Heart left ventricle (tissue), 16 donors: ENCODE measurements at regions not wholly inside any gene's neighbourhood (a gene's known extent, or its start where the extent isn't known, plus 50 kb on each side); places are given as distances from the start of the nearest gene placed in this dataset.

Experiments
- ATAC-seq, 4 donors: fragments of 200-7000 bp; cut with Tn5 transposase; one replicate each; pipeline ENCODE4 v1.9.1; 2020 to 2022; ENCODE audit warnings: moderate library complexity in 4 of 4, mild to moderate bottlenecking in 3 of 4, moderate number of reproducible peaks in 1 of 4
- DNase-seq, 5 donors: peaks; one replicate each; pipeline ENCODE4 v3.0.0-alpha.2; 2020
- H3K27ac ChIP-seq, 12 donors: fragments of 200-600 bp; sonication (generic) in 4 of 12; one replicate each; pipeline versions ENCODE4 v1.5.0 to v1.8.0; 2016 to 2022; ENCODE audit warnings: mild to moderate bottlenecking in 2 of 12
- H3K27me3 ChIP-seq, 9 donors: fragments of 200-600 bp; sonication (generic) in 2 of 9; one replicate each; pipeline versions ENCODE4 v1.5.1 to v1.8.0; 2016 to 2022; ENCODE audit warnings: mild to moderate bottlenecking in 3 of 9
- H3K36me3 ChIP-seq, 9 donors: fragments of 200-600 bp; sonication (generic) in 2 of 9; one replicate each; pipeline versions ENCODE4 v1.5.0 to v1.8.0; 2018 to 2022; ENCODE audit warnings: mild to moderate bottlenecking in 2 of 9
- H3K4me1 ChIP-seq, 12 donors: fragments of 200-600 bp; sonication (generic) in 4 of 12; one replicate each; pipeline versions ENCODE4 v1.5.0 to v1.8.0; 2016 to 2022; ENCODE audit warnings: mild to moderate bottlenecking in 3 of 12
- H3K4me3 ChIP-seq, 12 donors: fragments of 200-600 bp; sonication (generic) in 4 of 12; one replicate each; pipeline versions ENCODE4 v1.5.0 to v1.8.0; 2017 to 2022; ENCODE audit warnings: mild to moderate bottlenecking in 9 of 12, moderate library complexity in 4 of 12
- H3K9me3 ChIP-seq, 12 donors: fragments of 200-600 bp; sonication (generic) in 4 of 12; one replicate each; pipeline versions ENCODE4 v1.5.0 to v1.8.0; 2016 to 2022; ENCODE audit warnings: mild to moderate bottlenecking in 1 of 12
- POLR2A ChIP-seq, 2 donors: fragments of 450-650 bp; IDR thresholded peaks; one replicate each; pipeline ENCODE4 v1.6.1; 2017; ENCODE audit warnings: antibody characterized with exemption in 2 of 2, mild to moderate bottlenecking in 2 of 2, moderate library complexity in 2 of 2
- WGBS, 4 donors: extraction: QIAGEN DNeasy Blood & Tissue Kit in 2 of 4; methylation state at CpG; one replicate each; pipeline versions ENCODE4 v1.1.5 to v1.1.7; 2013 to 2018; 5-methylcytosine and 5-hydroxymethylcytosine counted together
- intact Hi-C, 10 donors: fragments of 100-400 bp; cut with DNase I; formaldehyde crosslinking; loops; one replicate each; pipeline versions ENCODE4 v1.11.1 to v1.14.2; 2022
- TF ChIP-seq, protein P1 (sequence below), 12 donors: fragments of 200-600 bp; sonication (generic) in 4 of 12; IDR thresholded peaks; one replicate each; pipeline versions ENCODE4 v1.5.0 to v1.8.0; 2018 to 2022; ENCODE audit warnings: antibody characterized with exemption in 12 of 12, mild to moderate bottlenecking in 5 of 12
- donor health status: ischemic (EF 13 %, LVEDD 7.1; RV severe dilation, severe dysfunction).
- donor health status: healthy with polysubstance abuse.
- donor health status: DM: no; HTN: yes; CAD: no.
- donor health status: DM: no; HTN: no; CAD: no.
- donor health status: ischemic (EF 25% LVEDD 6.9; RV normal size, moderate dysfunction).
- donor health status: ischemic (EF 25% LVEDD 5.7; RV mildly dilated, moderate dysfunction).
- donor health status: healthy.
- donor health status: DM: yes; HTN: yes; CAD: no.
- donor health status: ischemic (EF 35%, LVEDD 5.7; RV mildly dilated, moderate dysfunction).
- donor health status: nonischemic (EF 11% LVEDD 7.7; RV severe dilation, severe dysfunction).
- donor health status: DM: yes; HTN: yes; CAD: no.
- donor health status: PGD.
- donor health status: ischemic (EF 29% LVEDD 5.4; RV normal size, mild dysfunction).
- donor health status: nonischemic (EF 23%, LVEDD 6.1; RV moderate dilation, normal function).

DNA sequence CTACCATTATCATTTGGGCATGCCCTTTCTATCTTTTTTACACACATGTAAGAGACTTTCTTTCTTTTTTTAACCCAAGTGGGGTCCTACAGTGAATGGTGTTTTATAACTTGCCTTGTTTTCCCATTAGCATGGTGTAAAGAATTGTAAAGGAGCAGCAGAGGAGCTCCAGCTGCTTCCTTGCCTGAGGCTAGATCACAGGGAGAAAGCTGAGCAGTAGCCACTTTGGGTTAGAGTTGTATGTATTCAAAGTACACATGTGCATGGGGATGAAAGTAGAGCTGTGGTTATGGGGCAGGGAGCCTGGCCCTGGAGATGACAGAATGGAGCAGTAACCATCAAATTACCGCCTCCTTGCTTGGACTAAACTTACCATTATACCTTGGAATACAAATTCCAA is 231.1 kb upstream of the PDZRN3 start:
- Histone ChIP-seq H3K27ac (no peak overlapping the region), H3K9me3 (no peaks in the 10 kb centered on the region), H3K4me1 (no peaks in the 10 kb centered on the region), H3K27me3 (no peaks in the 10 kb centered on the region), H3K36me3 (no peaks in the 10 kb centered on the region), H3K4me3 (no peak overlapping the region)
- 88 to 98% (median 94%) methylated on average over 1 of the region's 1 CpG for WGBS, 4 donors
- ATAC-seq, result no peak
- no peak for DNase-seq
- intact Hi-C loops, result no loop called here
- TF ChIP-seq POLR2A (IDR thresholded peaks at IDR 0.05), result no peak
- TF ChIP-seq, protein P1, sequence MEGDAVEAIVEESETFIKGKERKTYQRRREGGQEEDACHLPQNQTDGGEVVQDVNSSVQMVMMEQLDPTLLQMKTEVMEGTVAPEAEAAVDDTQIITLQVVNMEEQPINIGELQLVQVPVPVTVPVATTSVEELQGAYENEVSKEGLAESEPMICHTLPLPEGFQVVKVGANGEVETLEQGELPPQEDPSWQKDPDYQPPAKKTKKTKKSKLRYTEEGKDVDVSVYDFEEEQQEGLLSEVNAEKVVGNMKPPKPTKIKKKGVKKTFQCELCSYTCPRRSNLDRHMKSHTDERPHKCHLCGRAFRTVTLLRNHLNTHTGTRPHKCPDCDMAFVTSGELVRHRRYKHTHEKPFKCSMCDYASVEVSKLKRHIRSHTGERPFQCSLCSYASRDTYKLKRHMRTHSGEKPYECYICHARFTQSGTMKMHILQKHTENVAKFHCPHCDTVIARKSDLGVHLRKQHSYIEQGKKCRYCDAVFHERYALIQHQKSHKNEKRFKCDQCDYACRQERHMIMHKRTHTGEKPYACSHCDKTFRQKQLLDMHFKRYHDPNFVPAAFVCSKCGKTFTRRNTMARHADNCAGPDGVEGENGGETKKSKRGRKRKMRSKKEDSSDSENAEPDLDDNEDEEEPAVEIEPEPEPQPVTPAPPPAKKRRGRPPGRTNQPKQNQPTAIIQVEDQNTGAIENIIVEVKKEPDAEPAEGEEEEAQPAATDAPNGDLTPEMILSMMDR (IDR thresholded peaks at IDR 0.05), result no peak

DNA sequence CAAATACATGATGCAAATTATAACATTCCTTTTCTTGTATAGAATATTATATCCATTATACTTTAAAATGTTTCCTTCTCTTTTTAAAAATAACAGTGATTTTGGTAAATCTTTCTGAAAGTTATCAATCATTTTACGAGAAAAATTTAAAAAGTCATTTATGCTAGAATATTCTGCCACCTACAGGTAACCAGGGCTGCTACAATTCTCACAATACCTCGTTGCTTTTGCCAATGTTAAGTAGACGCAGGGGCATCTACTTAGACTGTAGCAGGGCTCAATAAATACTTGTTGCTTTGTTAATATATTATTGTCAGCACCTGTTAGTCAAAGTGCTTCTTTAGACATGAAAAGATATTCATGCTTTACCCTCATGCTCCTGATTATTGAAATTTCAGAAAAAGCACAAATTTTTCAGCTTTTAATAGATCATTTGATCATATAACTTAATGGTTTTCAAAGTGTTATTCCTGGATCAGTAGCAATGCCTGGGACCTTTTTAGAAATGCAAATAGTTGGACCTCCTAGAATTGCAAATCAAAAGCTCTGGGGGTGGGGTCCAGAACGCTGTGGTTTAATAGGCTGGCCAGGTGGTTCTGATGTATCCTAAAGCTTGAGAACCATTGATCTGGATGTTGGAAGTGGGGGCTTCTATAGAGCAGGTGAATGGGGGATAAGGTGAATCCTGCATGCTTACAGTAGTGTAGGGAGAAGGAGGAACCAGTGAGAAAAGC is 223.6 kb upstream of the PDZRN3 start:
- ATAC-seq (peak in 1 of 4 donors; percentile 58), DNase-seq (no peak)
- Histone ChIP-seq H3K4me1 (peaks cover 0 to 9% (median 0%) of the 10 kb centered on the region in 12 donors), H3K9me3 (peaks cover 0 to 5% (median 0%) of the 10 kb centered on the region in 12 donors), H3K36me3 (no peaks in the 10 kb centered on the region), H3K27me3 (no peaks in the 10 kb centered on the region), H3K4me3 (no peak overlapping the region), H3K27ac (no peak overlapping the region)
- TF ChIP-seq, protein P1 (IDR thresholded peaks at IDR 0.05), result peak; percentile 47 to 78 (median 66)
- TF ChIP-seq POLR2A (IDR thresholded peaks at IDR 0.05), result no peak
- 16 to 19% (median 17%) methylated on average over 4 of the region's 4 CpGs for WGBS, 4 donors
- intact Hi-C loops, result loop anchor here (2.0 to 10.0 kb wide), 9 partner anchors 54 to 746 kb away; partner anchors contain the start of gene PDZRN3 (in 3 of the 10)

DNA sequence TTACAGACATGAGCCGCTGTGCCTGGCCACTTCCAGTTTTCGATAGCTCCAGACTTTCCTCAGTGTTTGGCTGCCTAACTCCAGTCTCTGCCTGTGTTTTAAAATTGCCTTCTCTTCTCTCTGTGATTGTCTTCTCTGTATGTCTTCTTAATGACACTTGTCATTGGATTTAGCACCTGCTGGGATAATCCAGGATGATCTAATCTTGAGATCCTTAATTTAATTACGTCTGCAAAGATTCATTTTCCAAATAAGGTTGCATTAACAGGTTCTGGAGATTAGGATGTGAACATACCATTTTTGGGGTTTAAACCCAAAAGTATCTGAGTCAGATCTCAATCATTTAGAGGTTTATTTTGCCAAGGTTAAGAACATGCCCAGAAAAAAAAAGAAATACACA is 222.2 kb upstream of the PDZRN3 start:
- peaks cover 0 to 9% (median 0%) of the 10 kb centered on the region in 12 donors for H3K4me1 ChIP-seq
- intact Hi-C loops, result loop anchor here (5.0 to 10.0 kb wide), 8 partner anchors 52 to 745 kb away; partner anchors contain the start of gene PDZRN3 (in 3 of the 10)
- WGBS, 4 donors, result 88 to 91% (median 89%) methylated on average over 3 of the region's 3 CpGs
- no peak for ATAC-seq
- no peak overlapping the region for H3K27ac ChIP-seq
- DNase-seq, result no peak
- H3K9me3 ChIP-seq, result peaks cover 0 to 5% (median 0%) of the 10 kb centered on the region in 12 donors
- no peaks in the 10 kb centered on the region for H3K36me3 ChIP-seq
- no peaks in the 10 kb centered on the region for H3K27me3 ChIP-seq
- H3K4me3 ChIP-seq, result no peak overlapping the region
- TF ChIP-seq, protein P1 (IDR thresholded peaks at IDR 0.05), result no peak
- no peak for TF ChIP-seq POLR2A (IDR thresholded peaks at IDR 0.05)

GRCh38 chr3:73839032-73839431 is 214.3 kb upstream of the PDZRN3 start:
- ATAC-seq (no peak), DNase-seq (no peak)
- Histone ChIP-seq H3K4me3 (no peak overlapping the region), H3K9me3 (peaks cover 0 to 36% (median 13%) of the 10 kb centered on the region in 12 donors), H3K36me3 (no peaks in the 10 kb centered on the region), H3K4me1 (no peaks in the 10 kb centered on the region), H3K27me3 (no peaks in the 10 kb centered on the region), H3K27ac (no peak overlapping the region)
- no peak for TF ChIP-seq POLR2A (IDR thresholded peaks at IDR 0.05)
- TF ChIP-seq, protein P1 (IDR thresholded peaks at IDR 0.05), result no peak
- 85 to 90% (median 87%) methylated on average over 3 of the region's 3 CpGs for WGBS, 4 donors
- intact Hi-C loops, result loop anchor here in 1 of 10 donors (10.0 kb wide), 1 partner anchor 214 kb away; the partner anchor contains the start of gene PDZRN3
